ENCODE measurements at regions not wholly inside any gene's neighbourhood (a gene's known extent, or its start where the extent isn't known, plus 50 kb on each side); places are given as distances from the start of the nearest gene placed in this dataset.
A peak's percentile ranks its signal among the peaks of the same experiment; 100 is the strongest.

- no peak for DNase-seq (ENCODE audit: low spot score)
- TF ChIP-seq CTCF (IDR thresholded peaks at IDR 0.05) = no peak
- H3K9me3 ChIP-seq = no peaks in the 10 kb centered on the region
- H3K27me3 ChIP-seq = no peaks in the 10 kb centered on the region
- no peaks in the 10 kb centered on the region for H3K36me3 ChIP-seq
- no peak overlapping the region for H3K4me3 ChIP-seq
- peaks cover 0 to 18% of the 10 kb centered on the region in 2 donors for H3K4me1 ChIP-seq
- no peak overlapping the region for H3K27ac ChIP-seq
These were observed 63.1 kb upstream of the SLC38A2 start for GRCh38 chr12:46435625-46436024.

- TF ChIP-seq CTCF (IDR thresholded peaks at IDR 0.05) = no peak
- Histone ChIP-seq H3K4me3 (no peak overlapping the region), H3K36me3 (no peaks in the 10 kb centered on the region), H3K4me1 (peaks cover 0 to 24% of the 10 kb centered on the region in 2 donors), H3K9me3 (no peaks in the 10 kb centered on the region), H3K27ac (no peak overlapping the region), H3K27me3 (no peaks in the 10 kb centered on the region)
- DNase-seq (ENCODE audit: low spot score) = no peak
These were observed 62.5 kb upstream of the SLC38A2 start for GRCh38 chr12:46435029-46435428.

GRCh38 chr12:46433829-46434228 lies 61.3 kb upstream of the SLC38A2 start:
- Histone ChIP-seq H3K4me3 (no peak overlapping the region), H3K27ac (no peak overlapping the region), H3K9me3 (no peaks in the 10 kb centered on the region), H3K27me3 (no peaks in the 10 kb centered on the region), H3K4me1 (peaks cover 0 to 29% of the 10 kb centered on the region in 2 donors), H3K36me3 (no peaks in the 10 kb centered on the region)
- TF ChIP-seq CTCF (IDR thresholded peaks at IDR 0.05) = no peak
- no peak for DNase-seq (ENCODE audit: low spot score)

- TF ChIP-seq CTCF (IDR thresholded peaks at IDR 0.05) = no peak
- Histone ChIP-seq H3K36me3 (no peaks in the 10 kb centered on the region), H3K4me1 (peaks cover 0 to 29% of the 10 kb centered on the region in 2 donors), H3K9me3 (no peaks in the 10 kb centered on the region), H3K27ac (peak overlapping the region; percentile 66 to 74), H3K4me3 (no peak overlapping the region), H3K27me3 (no peaks in the 10 kb centered on the region)
- DNase-seq (ENCODE audit: low spot score) = no peak
These were observed 59.8 kb upstream of the SLC38A2 start for GRCh38 chr12:46432325-46432724.

- peaks cover 0 to 29% of the 10 kb centered on the region in 2 donors for H3K4me1 ChIP-seq
- H3K27ac ChIP-seq = peak overlapping the region; percentile 66 to 74
- H3K27me3 ChIP-seq = no peaks in the 10 kb centered on the region
- no peak for TF ChIP-seq CTCF (IDR thresholded peaks at IDR 0.05)
- no peak overlapping the region for H3K4me3 ChIP-seq
- no peak for DNase-seq (ENCODE audit: low spot score)
- no peaks in the 10 kb centered on the region for H3K9me3 ChIP-seq
- no peaks in the 10 kb centered on the region for H3K36me3 ChIP-seq
These were observed 57.9 kb upstream of the SLC38A2 start for GRCh38 chr12:46430340-46430948.

Data from right atrium auricular region (tissue), 2 donors.